ENCODE measurements at regions not wholly inside any gene's neighbourhood (a gene's known extent, or its start where the extent isn't known, plus 50 kb on each side); places are given as distances from the start of the nearest gene placed in this dataset.

DNA sequence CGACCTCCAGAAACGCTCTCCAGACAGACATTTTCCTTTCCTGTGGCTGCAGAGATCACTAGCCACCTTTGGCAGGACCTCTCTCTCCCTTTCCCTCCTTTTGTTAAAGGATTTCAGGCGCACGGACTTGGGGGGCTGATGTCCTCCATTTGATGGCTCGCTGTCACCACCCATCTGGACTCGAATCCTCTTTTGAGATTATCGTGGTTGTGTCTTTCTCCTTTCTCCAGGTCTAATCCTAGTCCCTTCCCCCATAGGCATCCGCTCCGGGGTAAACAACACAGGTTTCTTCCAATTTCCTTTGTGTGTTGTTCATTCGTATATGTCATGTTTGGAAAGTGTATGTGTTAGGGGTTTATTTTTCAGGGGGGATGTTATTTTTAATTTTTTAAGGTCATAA lies 56.7 kb upstream of the SLC24A4 start:
- TF ChIP-seq, protein P1, sequence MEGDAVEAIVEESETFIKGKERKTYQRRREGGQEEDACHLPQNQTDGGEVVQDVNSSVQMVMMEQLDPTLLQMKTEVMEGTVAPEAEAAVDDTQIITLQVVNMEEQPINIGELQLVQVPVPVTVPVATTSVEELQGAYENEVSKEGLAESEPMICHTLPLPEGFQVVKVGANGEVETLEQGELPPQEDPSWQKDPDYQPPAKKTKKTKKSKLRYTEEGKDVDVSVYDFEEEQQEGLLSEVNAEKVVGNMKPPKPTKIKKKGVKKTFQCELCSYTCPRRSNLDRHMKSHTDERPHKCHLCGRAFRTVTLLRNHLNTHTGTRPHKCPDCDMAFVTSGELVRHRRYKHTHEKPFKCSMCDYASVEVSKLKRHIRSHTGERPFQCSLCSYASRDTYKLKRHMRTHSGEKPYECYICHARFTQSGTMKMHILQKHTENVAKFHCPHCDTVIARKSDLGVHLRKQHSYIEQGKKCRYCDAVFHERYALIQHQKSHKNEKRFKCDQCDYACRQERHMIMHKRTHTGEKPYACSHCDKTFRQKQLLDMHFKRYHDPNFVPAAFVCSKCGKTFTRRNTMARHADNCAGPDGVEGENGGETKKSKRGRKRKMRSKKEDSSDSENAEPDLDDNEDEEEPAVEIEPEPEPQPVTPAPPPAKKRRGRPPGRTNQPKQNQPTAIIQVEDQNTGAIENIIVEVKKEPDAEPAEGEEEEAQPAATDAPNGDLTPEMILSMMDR (IDR thresholded peaks at IDR 0.05): no peak
- no peak for TF ChIP-seq POLR2AphosphoS5 (IDR thresholded peaks at IDR 0.05; ENCODE audit: insufficient read depth in 1 of 2, low read depth in 1 of 2)
